ENCODE measurements at regions not wholly inside any gene's neighbourhood (a gene's known extent, or its start where the extent isn't known, plus 50 kb on each side); places are given as distances from the start of the nearest gene placed in this dataset.

DNA sequence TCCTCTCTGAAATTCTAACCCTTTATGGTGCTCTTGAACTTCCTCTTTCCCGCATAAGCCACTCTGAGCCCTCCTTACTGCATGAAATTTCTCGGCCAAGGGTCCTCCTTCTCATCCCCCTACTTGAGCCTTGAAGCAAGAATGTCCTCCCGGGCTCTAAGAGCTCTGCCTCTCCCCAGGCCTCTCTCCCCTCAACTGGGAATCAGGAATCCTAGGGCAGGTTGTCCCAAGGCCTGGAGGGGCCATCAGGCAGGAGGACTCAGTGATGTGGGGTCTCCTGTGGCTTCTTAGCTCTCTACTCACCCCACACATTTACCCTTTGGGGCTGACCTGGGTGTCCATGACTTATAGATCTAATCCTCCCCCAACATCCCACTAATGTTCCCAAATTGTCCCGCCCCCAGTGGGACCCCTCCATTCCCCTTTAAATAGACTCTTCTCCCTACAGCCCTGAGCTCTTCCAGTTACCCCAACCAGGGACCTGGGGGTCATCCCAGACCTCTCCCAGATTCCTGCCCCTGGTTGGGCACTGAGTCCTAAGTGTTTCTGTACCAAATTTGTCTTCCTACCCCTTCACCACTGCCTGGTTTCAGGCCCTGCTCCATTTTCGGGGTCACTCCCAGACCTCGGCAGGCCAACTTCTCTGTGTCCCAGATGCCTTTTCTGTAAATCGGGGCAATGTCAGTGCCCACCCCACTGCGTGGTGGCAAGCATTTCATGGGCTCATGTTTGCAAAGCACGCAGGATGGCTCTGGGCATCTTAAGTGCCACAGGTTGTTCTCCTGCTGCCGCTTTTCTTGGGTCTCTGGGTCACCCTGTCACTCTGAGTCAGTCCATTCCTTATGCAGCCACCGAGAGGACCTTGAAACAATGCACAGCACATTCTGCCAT, 171.2 kb downstream of the ASB1 start:
- Histone ChIP-seq H3K4me3 (no peak overlapping the region), H3K9me3 (peaks cover 0 to 2% (median 0%) of the 10 kb centered on the region in 8 donors), H3K27me3 (replicated peaks in 1 of 7) (peaks cover 0 to 38% (median 0%) of the 10 kb centered on the region in 7 donors), H3K36me3 (no peaks in the 10 kb centered on the region), H3K4me1 (peaks cover 0 to 4% (median 0%) of the 10 kb centered on the region in 6 donors), H3K27ac (peak overlapping the region in 2 of 8 donors; percentile 23)
- DNase-seq: no peak
- TF ChIP-seq POLR2A (IDR thresholded peaks at IDR 0.05) (no peak), POLR2AphosphoS5 (IDR thresholded peaks at IDR 0.05) (no peak)
- intact Hi-C loops (cut with DNase I; ENCODE audit: low total_unique reads): no loop called here
- WGBS, 5 donors: 64 to 77% (median 72%) methylated on average over 11 of the region's 11 CpGs

DNA sequence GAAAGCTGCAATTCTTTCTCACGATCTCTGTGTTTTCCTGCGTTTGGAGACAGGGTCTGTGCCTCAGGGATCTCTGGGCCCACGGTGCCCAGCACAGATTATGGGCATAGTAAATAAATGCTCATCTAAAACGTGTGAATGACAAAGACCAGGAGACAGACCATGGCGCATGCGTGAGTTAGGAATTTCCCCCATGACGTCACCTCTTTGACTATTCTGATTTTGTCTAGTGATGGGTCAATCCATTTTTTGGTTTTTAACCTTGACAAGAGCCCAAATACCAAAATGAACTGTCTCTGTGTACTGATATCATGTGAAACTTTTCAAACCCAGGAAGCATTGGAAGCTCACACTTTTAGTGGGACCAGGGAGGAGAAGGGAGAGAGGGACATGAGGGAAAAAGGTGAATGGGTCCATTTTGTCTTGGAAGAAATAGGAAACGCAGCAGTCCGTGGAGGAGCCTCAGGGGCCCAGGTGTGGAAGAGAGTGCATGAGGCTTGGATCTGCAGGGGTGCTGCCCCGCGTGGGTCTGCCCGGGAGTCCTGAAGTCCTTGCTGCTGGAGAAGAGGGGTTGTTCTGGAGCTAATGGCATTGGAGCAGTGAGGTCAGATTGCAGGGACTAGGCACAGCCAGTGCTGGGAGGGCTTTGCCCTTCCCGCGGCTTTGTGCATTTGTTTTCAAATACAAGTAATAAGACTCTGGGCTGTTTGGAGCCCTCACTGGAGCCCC, 172.2 kb downstream of the ASB1 start:
- no peak overlapping the region for H3K4me3 ChIP-seq
- TF ChIP-seq POLR2AphosphoS5 (IDR thresholded peaks at IDR 0.05) (no peak), POLR2A (IDR thresholded peaks at IDR 0.05) (no peak), CTCF (IDR thresholded peaks at IDR 0.05 in 8 of 11, conservative IDR thresholded peaks at IDR 0.05 in 3 of 11) (no peak)
- no peaks in the 10 kb centered on the region for H3K36me3 ChIP-seq
- intact Hi-C loops (cut with DNase I; ENCODE audit: low total_unique reads): no loop called here
- H3K27me3 ChIP-seq (replicated peaks in 1 of 7): peaks cover 0 to 38% (median 0%) of the 10 kb centered on the region in 7 donors
- DNase-seq: no peak
- H3K27ac ChIP-seq: no peak overlapping the region
- 74 to 90% (median 77%) methylated on average over 14 of the region's 14 CpGs for WGBS, 5 donors
- H3K9me3 ChIP-seq: peaks cover 0 to 13% (median 9%) of the 10 kb centered on the region in 8 donors
- peaks cover 0 to 4% (median 0%) of the 10 kb centered on the region in 6 donors for H3K4me1 ChIP-seq

- TF ChIP-seq POLR2A (IDR thresholded peaks at IDR 0.05): no peak
- no peak overlapping the region for H3K4me3 ChIP-seq
- H3K4me1 ChIP-seq: peaks cover 0 to 4% (median 0%) of the 10 kb centered on the region in 6 donors
- intact Hi-C loops (cut with DNase I; ENCODE audit: low total_unique reads): no loop called here
- 89 to 96% (median 92%) methylated on average over 25 to 29 of the region's 29 CpGs for WGBS, 5 donors
- no peaks in the 10 kb centered on the region for H3K36me3 ChIP-seq
- H3K27me3 ChIP-seq (replicated peaks in 1 of 7): peaks cover 0 to 38% (median 0%) of the 10 kb centered on the region in 7 donors
- no peak for DNase-seq
- H3K9me3 ChIP-seq: peaks cover 0 to 20% (median 12%) of the 10 kb centered on the region in 8 donors
- H3K27ac ChIP-seq: no peak overlapping the region
Observed at GRCh38 chr2:238599549-238600505, 173.1 kb downstream of the ASB1 start.

GRCh38 chr2:238600506-238601432, 174.0 kb downstream of the ASB1 start:
- H3K4me3 ChIP-seq: no peak overlapping the region
- WGBS, 5 donors: 75 to 91% (median 82%) methylated on average over 26 to 29 of the region's 29 CpGs
- peaks cover 0 to 4% (median 0%) of the 10 kb centered on the region in 6 donors for H3K4me1 ChIP-seq
- H3K36me3 ChIP-seq: no peaks in the 10 kb centered on the region
- no peak for DNase-seq
- H3K9me3 ChIP-seq: peaks cover 0 to 20% (median 12%) of the 10 kb centered on the region in 8 donors
- TF ChIP-seq POLR2AphosphoS5 (IDR thresholded peaks at IDR 0.05) (no peak), CTCF (IDR thresholded peaks at IDR 0.05 in 8 of 11, conservative IDR thresholded peaks at IDR 0.05 in 3 of 11) (no peak), POLR2A (IDR thresholded peaks at IDR 0.05) (no peak)
- no peak overlapping the region for H3K27ac ChIP-seq
- peaks cover 0 to 33% (median 0%) of the 10 kb centered on the region in 7 donors for H3K27me3 ChIP-seq (replicated peaks in 1 of 7)
- intact Hi-C loops (cut with DNase I; ENCODE audit: low total_unique reads): no loop called here

Data from spleen (tissue), 11 donors.